Stimulated activated CD4-positive, alpha-beta T cell treated with anti-CD3 and anti-CD28 coated beads, Interleukin-12 subunit alpha, Interleukin-12 subunit beta, amount 100 ng/mL, for 48 hours (primary cell): ENCODE measurements at regions not wholly inside any gene's neighbourhood (a gene's known extent, or its start where the extent isn't known, plus 50 kb on each side); places are given as distances from the start of the nearest gene placed in this dataset.
"Not testable (repeated sequence)": the region's sequence is repeated elsewhere in the genome, so short reads cannot be mapped to it uniquely, and the experiment has no call there.

Experiments
- DNase-seq, 3 donors: peaks; one replicate each; pipeline ENCODE4 v3.0.0-alpha.2; 2020; ENCODE audit warnings: low read depth in 2 of 3, low spot score in 1 of 3

- DNase-seq = no peak
These were observed 300.5 kb upstream of the CTNND2 start for GRCh38 chr5:12204761-12205160.

DNA sequence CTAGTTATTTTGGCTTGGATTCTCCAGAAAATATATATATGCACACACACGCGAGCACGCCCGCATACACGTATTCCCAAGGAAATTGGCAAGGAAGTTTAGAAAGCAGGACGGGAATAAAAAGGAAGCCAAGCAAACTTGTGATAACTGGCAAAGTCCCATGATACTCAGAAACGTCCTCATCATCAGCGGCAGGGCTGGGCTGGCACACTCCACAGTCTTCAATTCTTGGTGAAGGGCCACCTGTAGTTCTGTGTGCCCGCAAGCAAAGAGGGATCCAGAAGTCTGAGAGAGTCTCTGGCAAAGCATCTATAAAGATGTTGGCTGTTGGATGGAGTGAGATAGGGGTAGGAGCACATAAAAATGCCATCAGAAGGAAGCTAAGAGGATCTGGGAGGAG lies 289.3 kb upstream of the CTNND2 start:
- no peak for DNase-seq

GRCh38 chr5:12183003-12183402 lies 278.8 kb upstream of the CTNND2 start:
- DNase-seq = no peak

- no peak for DNase-seq
These were observed 273.6 kb upstream of the CTNND2 start for GRCh38 chr5:12177851-12178250.

DNA sequence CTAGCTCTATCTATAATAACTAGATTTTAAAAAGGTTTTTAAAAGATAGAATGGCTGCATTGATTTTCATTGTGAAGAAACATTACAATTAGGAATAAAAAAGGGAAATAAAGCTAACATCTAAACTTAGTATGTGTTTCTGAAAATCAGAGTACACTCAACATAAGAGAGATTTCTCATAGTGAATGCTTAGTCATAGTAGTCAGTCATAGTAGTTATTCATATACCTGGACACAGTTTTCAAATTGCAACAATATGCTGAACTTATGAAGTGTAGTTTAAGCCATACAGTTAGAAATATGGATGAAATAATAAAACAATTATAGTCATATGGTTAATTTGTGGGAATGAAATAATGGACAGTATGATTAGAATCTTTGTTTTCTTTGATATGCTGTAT lies 273.0 kb upstream of the CTNND2 start:
- DNase-seq = no peak

GRCh38 chr5:12175914-12176585 lies 271.8 kb upstream of the CTNND2 start:
- no peak for DNase-seq

DNA sequence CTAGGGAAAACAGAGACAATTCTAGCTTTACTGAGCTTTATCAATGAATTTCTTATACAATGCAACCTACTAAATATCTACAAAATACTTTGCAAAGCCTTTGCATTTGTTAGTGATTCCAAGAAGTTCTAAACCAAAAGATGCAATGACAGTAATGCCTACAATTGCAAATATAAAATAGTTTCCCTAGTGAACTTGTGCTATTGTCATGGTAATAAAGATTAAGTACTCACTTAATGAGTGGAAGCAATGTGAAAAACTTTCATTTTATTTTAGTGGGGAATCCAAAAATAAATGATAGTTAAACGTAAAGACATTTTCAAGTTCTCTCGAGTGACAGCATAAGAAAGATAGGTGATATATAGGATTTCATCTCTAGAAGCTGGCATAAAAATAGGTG lies 270.5 kb upstream of the CTNND2 start:
- DNase-seq = no peak

DNA sequence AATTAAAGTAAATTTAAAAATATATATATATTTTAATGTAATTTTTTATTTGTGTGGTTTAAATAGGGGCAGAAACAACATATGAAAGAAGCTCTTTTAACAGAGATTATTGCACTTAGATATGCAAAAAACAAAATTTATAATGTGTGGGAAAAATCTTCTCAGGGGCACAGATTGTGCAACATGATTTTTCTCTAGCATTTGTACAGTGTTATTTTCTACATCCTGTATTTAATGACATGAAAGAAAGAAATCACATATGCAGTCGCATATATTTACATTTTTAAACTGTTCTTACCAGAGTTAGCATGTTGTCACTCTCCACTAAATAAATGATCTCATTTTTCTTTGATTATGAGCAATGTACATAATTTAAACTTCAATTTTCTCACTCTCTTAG lies 265.3 kb upstream of the CTNND2 start:
- no peak for DNase-seq

GRCh38 chr5:12162863-12163262 lies 258.6 kb upstream of the CTNND2 start:
- DNase-seq = no peak

DNA sequence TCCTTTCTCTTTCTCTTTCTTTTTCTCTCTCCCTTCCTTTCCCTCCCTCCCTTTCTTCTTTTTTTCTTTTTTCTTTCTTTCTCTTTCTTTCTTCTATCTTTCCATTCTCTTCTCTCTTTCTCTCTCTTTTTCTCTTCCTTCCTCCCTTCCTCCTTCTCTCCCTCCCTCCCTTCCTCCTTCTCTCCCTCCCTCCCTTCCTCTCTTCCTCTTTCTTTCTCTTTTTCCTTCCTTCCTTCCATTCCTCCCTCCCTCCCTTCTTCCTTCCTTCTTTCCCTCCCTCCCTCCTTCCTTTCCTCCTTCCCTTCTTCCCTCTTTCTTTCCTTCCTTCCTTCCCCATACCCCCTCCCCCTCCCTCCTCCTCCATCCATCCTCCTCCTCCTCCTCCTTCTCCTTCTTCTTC lies 243.3 kb upstream of the CTNND2 start:
- DNase-seq = no peak

- no peak for DNase-seq
These were observed 237.2 kb upstream of the CTNND2 start for GRCh38 chr5:12141496-12141895.

GRCh38 chr5:12133520-12133919 lies 229.3 kb upstream of the CTNND2 start:
- DNase-seq = no peak

GRCh38 chr5:12131020-12131419 lies 226.8 kb upstream of the CTNND2 start:
- DNase-seq = not testable (repeated sequence)

GRCh38 chr5:12125895-12126294 lies 221.6 kb upstream of the CTNND2 start:
- DNase-seq = no peak

DNA sequence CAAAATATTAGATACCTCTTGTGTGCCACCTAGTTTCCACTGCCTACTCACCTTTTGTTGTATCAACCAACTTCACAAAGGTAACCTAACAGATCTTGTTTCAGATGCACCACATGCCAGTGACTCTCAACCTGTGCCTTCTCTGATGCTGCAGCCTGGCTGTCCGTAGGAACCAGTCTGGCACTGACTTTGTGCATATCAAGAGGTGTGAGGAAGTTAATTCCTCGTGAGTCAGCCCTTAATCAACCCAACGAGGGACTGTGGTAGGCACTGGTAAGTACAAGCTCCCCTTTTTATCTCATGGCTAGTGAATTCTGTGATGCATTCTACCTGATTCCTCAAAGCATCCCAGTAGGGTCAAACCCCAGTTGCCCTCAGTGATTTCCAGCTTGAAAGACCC lies 215.4 kb upstream of the CTNND2 start:
- no peak for DNase-seq

- no peak for DNase-seq
These were observed 209.8 kb upstream of the CTNND2 start for GRCh38 chr5:12114075-12114474.

- no peak for DNase-seq
These were observed 208.8 kb upstream of the CTNND2 start for GRCh38 chr5:12113062-12113461.

DNA sequence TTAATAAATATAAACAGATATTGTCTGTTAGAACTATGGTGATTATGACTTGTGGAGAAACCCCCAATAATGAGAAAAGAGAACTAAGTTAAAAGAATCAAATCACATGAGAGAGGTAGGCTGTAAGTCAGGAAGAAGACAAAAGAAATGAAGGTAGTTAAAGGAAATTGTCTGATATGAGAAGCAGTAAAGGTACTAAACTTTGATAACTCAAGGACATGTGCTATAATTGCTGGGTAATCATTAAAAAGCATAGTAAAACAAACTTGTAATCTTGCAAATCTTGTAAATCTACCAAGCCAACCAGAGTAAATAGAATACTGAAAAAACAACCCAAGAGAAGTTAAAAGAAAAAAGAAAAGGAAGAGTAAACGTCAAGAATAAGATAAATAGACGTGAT lies 207.0 kb upstream of the CTNND2 start:
- DNase-seq = no peak

- no peak for DNase-seq
These were observed 206.4 kb upstream of the CTNND2 start for GRCh38 chr5:12110629-12111028.

DNA sequence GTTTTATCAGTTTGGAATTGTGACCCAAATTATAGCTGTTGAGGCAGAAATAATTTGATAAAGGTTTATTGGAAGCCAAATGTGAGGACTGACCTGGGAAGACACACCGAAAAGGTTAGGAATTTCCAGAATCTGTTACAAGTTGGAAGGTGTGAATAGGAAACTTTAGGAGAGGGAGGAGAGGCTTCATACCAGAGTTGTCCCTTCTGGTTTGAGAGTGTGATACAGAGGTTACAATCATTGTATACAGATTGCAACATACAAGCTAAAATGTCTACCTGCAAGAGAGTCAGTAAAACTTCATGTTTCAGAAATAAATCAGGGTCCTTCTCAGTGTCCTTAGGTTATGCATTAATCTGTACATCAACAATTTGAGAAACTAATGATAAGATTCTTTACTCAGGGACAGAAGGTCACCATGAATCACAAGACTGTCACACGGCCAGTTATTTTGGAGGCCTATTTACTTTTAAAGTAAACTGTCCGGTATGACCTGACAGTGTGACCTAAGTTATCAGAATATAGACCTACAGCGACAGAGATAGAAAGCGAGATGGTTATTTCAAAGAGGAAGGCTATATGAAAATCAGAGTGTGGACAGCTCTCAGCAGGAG lies 204.9 kb upstream of the CTNND2 start:
- DNase-seq = no peak

- no peak for DNase-seq
These were observed 197.9 kb upstream of the CTNND2 start for GRCh38 chr5:12102151-12102550.

GRCh38 chr5:12100542-12100941 lies 196.3 kb upstream of the CTNND2 start:
- DNase-seq = no peak

DNA sequence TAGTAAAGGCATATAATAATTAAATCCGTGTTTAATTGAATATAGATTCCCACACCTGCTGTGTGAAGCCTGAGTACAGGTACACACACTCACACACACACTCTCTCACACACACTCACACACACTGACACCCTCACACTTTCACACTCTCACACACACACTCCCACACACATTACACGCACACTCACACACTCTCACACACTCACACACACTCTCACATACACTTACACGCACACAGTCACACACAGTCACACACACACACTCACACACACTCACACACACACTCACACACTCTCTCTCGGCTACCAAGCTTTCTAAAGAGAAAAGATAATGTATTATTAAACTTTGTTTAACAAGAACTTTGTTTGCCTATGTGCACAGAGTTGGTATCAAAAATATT lies 195.1 kb upstream of the CTNND2 start:
- DNase-seq = no peak
